A549 (cell line): ENCODE measurements at regions not wholly inside any gene's neighbourhood (a gene's known extent, or its start where the extent isn't known, plus 50 kb on each side); places are given as distances from the start of the nearest gene placed in this dataset.

Experiments used
- ATAC-seq, 2 experiments: fragments of 200-7000 bp in 1 of 2; fragments of >200 bp in 1 of 2; cut with Nextera tagmentation in 1 of 2; cut with Tn5 transposase in 1 of 2; 3 replicates each; pipeline versions ENCODE4 v1.8.0 to v1.9.1; 2018 to 2020; ENCODE audit warnings: mild to moderate bottlenecking in 1 of 2, moderate library complexity in 1 of 2
- CTCF ChIA-PET: fragments of 300-600 bp; sonication (Branson Sonifier 250); formaldehyde crosslinking; extraction: SDS; loops from one replicate; lab custom pipeline; 2021; ENCODE audit warnings: antibody characterized with exemption, inconsistent platforms; lab: Yijun Ruan, JAX
- POLR2A ChIA-PET: fragments of 350-600 bp; formaldehyde crosslinking; extraction: SDS; loops from one replicate; lab custom pipeline; 2021; ENCODE audit warnings: antibody characterized with exemption, inconsistent platforms; lab: Yijun Ruan, JAX
- DNase-seq, 2 experiments: peaks; one replicate each; pipeline versions ENCODE4 v3.0.0 to v3.0.0-alpha.2; 2011 to 2016; ENCODE audit warnings: low read depth in 1 of 2, low spot score in 1 of 2
- FAIRE-seq: peaks from 2 replicates; lab custom pipeline; 2011; peaks lifted over from hg19 to GRCh38; lab: Jason Lieb, UNC
- H3K27ac ChIP-seq, 2 experiments: fragments of >200 bp; sonication (Bioruptor Twin); formaldehyde crosslinking; 3 replicates each; pipeline ENCODE4 v1.5.1; 2016 to 2017
- H3K4me1 ChIP-seq: fragments of >200 bp; sonication (Bioruptor Twin); formaldehyde crosslinking; 3 replicates; pipeline ENCODE4 v1.6.1; 2016
- H3K4me2 ChIP-seq: fragments of >200 bp; sonication (Bioruptor Twin); formaldehyde crosslinking; 3 replicates; pipeline ENCODE4 v1.6.1; 2016
- H3K4me3 ChIP-seq: fragments of >200 bp; sonication (Bioruptor Twin); formaldehyde crosslinking; 3 replicates; pipeline ENCODE4 v1.5.1; 2016
- H3K9me3 ChIP-seq: fragments of >200 bp; sonication (Bioruptor Twin); formaldehyde crosslinking; 3 replicates; pipeline ENCODE4 v1.6.1; 2016
- BHLHE40 ChIP-seq: IDR thresholded peaks from 2 replicates; pipeline ENCODE4 v1.6.1; 2012; ENCODE audit warnings: low read depth, low read length, inconsistent platforms
- CBX2 ChIP-seq: fragments of 200-600 bp; sonication (generic); IDR thresholded peaks from 2 replicates; pipeline ENCODE4 v1.6.1; 2016; ENCODE audit warnings: low read depth, mild to moderate bottlenecking, borderline replicate concordance
- CBX8 ChIP-seq: fragments of 200-600 bp; sonication (generic); IDR thresholded peaks from 2 replicates; pipeline ENCODE4 v1.6.1; 2016
- CEBPB ChIP-seq, 2 experiments: fragments of >200 bp in 1 of 2; sonication (Bioruptor Twin) in 1 of 2; formaldehyde crosslinking in 1 of 2; IDR thresholded peaks; 2 replicates each; pipeline ENCODE4 v1.6.1; 2012 to 2016
- CHD4 ChIP-seq: fragments of 200-600 bp; sonication (generic); IDR thresholded peaks from 2 replicates; pipeline ENCODE4 v1.6.1; 2016; ENCODE audit warnings: antibody characterized with exemption, mild to moderate bottlenecking, borderline replicate concordance
- EHMT2 ChIP-seq: fragments of 200-600 bp; sonication (generic); IDR thresholded peaks from 2 replicates; pipeline ENCODE4 v1.6.1; 2016; ENCODE audit warnings: antibody characterized with exemption, low read depth, mild to moderate bottlenecking, moderate library complexity
- ESRRA ChIP-seq: fragments of 150-350 bp; IDR thresholded peaks from 2 replicates; pipeline ENCODE4 v1.6.1; 2014; ENCODE audit warnings: mild to moderate bottlenecking, low read length, borderline replicate concordance
- FOSB ChIP-seq: fragments of 250-450 bp; sonication (Bioruptor Pico); IDR thresholded peaks from 2 replicates; pipeline ENCODE4 v1.5.0; 2020; ENCODE audit warnings: mild to moderate bottlenecking, moderate library complexity
- HEYL ChIP-seq: fragments of 250-450 bp; sonication (Bioruptor Pico); IDR thresholded peaks from 2 replicates; pipeline ENCODE4 v1.8.0; 2021; ENCODE audit warnings: mild to moderate bottlenecking, moderate library complexity
- HOXA7 ChIP-seq: fragments of 250-450 bp; sonication (Bioruptor Pico); IDR thresholded peaks from 2 replicates; pipeline ENCODE4 v1.5.0; 2020; ENCODE audit warnings: mild to moderate bottlenecking, moderate library complexity
- KDM5A ChIP-seq: fragments of 200-600 bp; sonication (generic); IDR thresholded peaks from 2 replicates; pipeline ENCODE4 v1.6.1; 2016; ENCODE audit warnings: antibody characterized with exemption, mild to moderate bottlenecking
- MAX ChIP-seq: IDR thresholded peaks from 2 replicates; pipeline ENCODE4 v1.6.1; 2012
- NPAS2 ChIP-seq: fragments of 250-450 bp; sonication (Bioruptor Pico); IDR thresholded peaks from 2 replicates; pipeline ENCODE4 v1.8.0; 2022; ENCODE audit warnings: mild to moderate bottlenecking, moderate library complexity, borderline replicate concordance
- NR3C1 ChIP-seq: fragments of >200 bp; sonication (Bioruptor Twin); formaldehyde crosslinking; IDR thresholded peaks from 3 replicates; pipeline ENCODE4 v1.6.1; 2017
- POLR2A ChIP-seq: IDR thresholded peaks from 2 replicates; pipeline ENCODE4 v1.6.1; 2012; ENCODE audit warnings: mild to moderate bottlenecking, low read length
- RAD21 ChIP-seq, 2 experiments: fragments of >200 bp in 1 of 2; sonication (Bioruptor Twin) in 1 of 2; formaldehyde crosslinking in 1 of 2; IDR thresholded peaks in 1 of 2; conservative IDR thresholded peaks in 1 of 2; 2 replicates in 1 of 2; 3 replicates in 1 of 2; pipeline ENCODE4 v1.6.1; 2012 to 2018; ENCODE audit warnings: inconsistent platforms in 1 of 2
- RFX5 ChIP-seq: fragments of 450-650 bp; IDR thresholded peaks from 2 replicates; pipeline ENCODE4 v1.7.1; 2014; ENCODE audit warnings: antibody characterized with exemption, mild to moderate bottlenecking, moderate library complexity
- SREBF2 ChIP-seq: fragments of 450-650 bp; IDR thresholded peaks from 2 replicates; pipeline ENCODE4 v1.6.1; 2014; ENCODE audit warnings: mild to moderate bottlenecking, moderate library complexity
- TFCP2L1 ChIP-seq: fragments of 250-450 bp; sonication (Bioruptor Pico); IDR thresholded peaks from 2 replicates; pipeline ENCODE4 v1.5.0; 2021; ENCODE audit warnings: mild to moderate bottlenecking
- ZC3H11A ChIP-seq: fragments of 450-650 bp; IDR thresholded peaks from 2 replicates; pipeline ENCODE4 v1.6.1; 2014; ENCODE audit warnings: antibody characterized with exemption, mild to moderate bottlenecking
- ZFP36 ChIP-seq: fragments of 450-650 bp; IDR thresholded peaks from 2 replicates; pipeline ENCODE4 v1.6.1; 2014; ENCODE audit warnings: borderline replicate concordance; ENCODE audit not compliant: partially characterized antibody
- ZNF302 ChIP-seq: fragments of 250-450 bp; sonication (Bioruptor Pico); IDR thresholded peaks from 2 replicates; pipeline ENCODE4 v1.9.0; 2021; ENCODE audit warnings: inconsistent platforms, mild to moderate bottlenecking, moderate library complexity
- WGBS: methylation state at CpG from one replicate; pipeline ENCODE4 v1.1.6; 2017; ENCODE audit errors: missing lambda C conversion rate; 5-methylcytosine and 5-hydroxymethylcytosine counted together
- TF ChIP-seq, protein P1 (sequence below): fragments of 250-450 bp; sonication (Bioruptor Pico); IDR thresholded peaks from 2 replicates; pipeline ENCODE4 v1.5.0; 2021; ENCODE audit warnings: mild to moderate bottlenecking, moderate library complexity, borderline replicate concordance

- Histone ChIP-seq H3K4me1 (no peaks in the 10 kb centered on the region), H3K9me3 (no peaks in the 10 kb centered on the region), H3K4me3 (no peak overlapping the region), H3K27ac (no peak overlapping the region), H3K4me2 (no peak overlapping the region)
- FAIRE-seq (no peak), DNase-seq (no peak), ATAC-seq (no peak)
- CTCF ChIA-PET, result no interaction called here
- POLR2A ChIA-PET, result no interaction called here
- WGBS, result 95% methylated on average over 20 of the region's 20 CpGs
- TF ChIP-seq CBX8 (no peak), ESRRA (no peak), HOXA7 (CRISPR knock-in tag) (no peak), HEYL (no peak), CHD4 (no peak), ZC3H11A (no peak), RAD21 (conservative IDR thresholded peaks at IDR 0.05 in 1 of 2, IDR thresholded peaks at IDR 0.05 in 1 of 2) (no peak), KDM5A (no peak), RFX5 (no peak), NR3C1 (no peak)
Measured at GRCh38 chr14:51351997-51352396, 112.0 kb downstream of the TMX1 start.

DNA sequence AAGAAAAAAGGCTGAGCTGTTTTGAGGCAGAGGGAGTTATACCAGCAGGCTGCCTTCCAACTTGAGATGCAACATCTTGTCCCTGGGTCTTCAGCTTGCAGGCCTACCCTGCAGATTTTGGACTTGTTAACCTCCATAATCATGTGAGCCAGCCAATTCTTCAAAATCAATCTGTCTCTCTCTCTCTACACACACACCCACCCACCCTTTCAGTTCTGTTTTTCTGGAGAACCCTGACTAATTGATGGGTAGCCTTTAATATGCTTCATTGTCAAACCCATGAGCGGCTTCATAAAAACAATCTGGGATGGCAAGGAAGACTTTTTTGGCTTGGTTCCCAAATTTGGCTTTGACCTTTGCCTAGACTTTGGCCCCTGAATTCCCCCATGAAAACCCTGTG, 113.9 kb downstream of the TMX1 start:
- no peak overlapping the region for H3K4me3 ChIP-seq
- no peak overlapping the region for H3K27ac ChIP-seq
- no peaks in the 10 kb centered on the region for H3K4me1 ChIP-seq
- no peak for DNase-seq
- no peak for ATAC-seq
- no peaks in the 10 kb centered on the region for H3K9me3 ChIP-seq
- POLR2A ChIA-PET, result no interaction called here
- FAIRE-seq, result no peak
- TF ChIP-seq ZNF302 (CRISPR knock-in tag) (no peak), POLR2A (no peak), NPAS2 (CRISPR knock-in tag) (no peak), CBX2 (no peak)
- TF ChIP-seq, all 56 proteins: peak for 0
- 100% methylated on average over 1 of the region's 1 CpG for WGBS
- CTCF ChIA-PET, result interaction anchor here (1.2 to 1.3 kb wide), 2 partner anchors 45 to 625 kb away, joined by 3 read pairs; no protein-coding TSS in a partner anchor
- no peak overlapping the region for H3K4me2 ChIP-seq

DNA sequence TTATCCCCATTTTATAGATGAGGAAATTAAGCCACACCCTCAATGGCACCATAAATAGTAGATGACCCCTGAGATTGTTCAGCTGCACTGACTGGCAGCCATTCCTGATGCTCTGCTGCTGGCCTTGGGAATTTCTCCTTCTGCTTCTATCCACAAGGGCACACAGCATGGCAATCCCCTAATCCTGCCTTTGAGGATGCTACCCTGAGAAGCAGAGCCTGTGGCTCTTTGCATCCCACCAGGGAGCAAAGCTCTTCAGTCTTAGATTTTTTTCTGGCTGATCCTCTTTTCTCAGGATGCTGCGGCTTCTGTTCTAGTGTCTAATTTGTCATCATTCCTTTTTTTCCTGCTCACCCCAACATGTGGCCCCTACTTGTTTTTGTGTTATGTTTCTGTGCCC, 114.8 kb downstream of the TMX1 start:
- 90% methylated on average over 1 of the region's 1 CpG for WGBS
- no peak overlapping the region for H3K27ac ChIP-seq
- DNase-seq (no peak), ATAC-seq (no peak), FAIRE-seq (no peak)
- no peaks in the 10 kb centered on the region for H3K9me3 ChIP-seq
- H3K4me3 ChIP-seq, result no peak overlapping the region
- POLR2A ChIA-PET, result no interaction called here
- no peak overlapping the region for H3K4me2 ChIP-seq
- H3K4me1 ChIP-seq, result no peaks in the 10 kb centered on the region
- TF ChIP-seq POLR2A (no peak), TFCP2L1 (CRISPR knock-in tag) (no peak), MAX (no peak), NPAS2 (CRISPR knock-in tag) (no peak), SREBF2 (no peak), EHMT2 (no peak), ZFP36 (no peak), CEBPB (IDR thresholded peaks at IDR 0.05) (no peak), BHLHE40 (no peak), CHD4 (no peak), FOSB (CRISPR knock-in tag) (no peak), CBX8 (no peak)
- TF ChIP-seq, protein P1, sequence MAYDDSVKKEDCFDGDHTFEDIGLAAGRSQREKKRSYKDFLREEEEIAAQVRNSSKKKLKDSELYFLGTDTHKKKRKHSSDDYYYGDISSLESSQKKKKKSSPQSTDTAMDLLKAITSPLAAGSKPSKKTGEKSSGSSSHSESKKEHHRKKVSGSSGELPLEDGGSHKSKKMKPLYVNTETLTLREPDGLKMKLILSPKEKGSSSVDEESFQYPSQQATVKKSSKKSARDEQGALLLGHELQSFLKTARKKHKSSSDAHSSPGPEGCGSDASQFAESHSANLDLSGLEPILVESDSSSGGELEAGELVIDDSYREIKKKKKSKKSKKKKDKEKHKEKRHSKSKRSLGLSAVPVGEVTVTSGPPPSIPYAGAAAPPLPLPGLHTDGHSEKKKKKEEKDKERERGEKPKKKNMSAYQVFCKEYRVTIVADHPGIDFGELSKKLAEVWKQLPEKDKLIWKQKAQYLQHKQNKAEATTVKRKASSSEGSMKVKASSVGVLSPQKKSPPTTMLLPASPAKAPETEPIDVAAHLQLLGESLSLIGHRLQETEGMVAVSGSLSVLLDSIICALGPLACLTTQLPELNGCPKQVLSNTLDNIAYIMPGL (CRISPR knock-in tag), result no peak
- CTCF ChIA-PET, result interaction anchor here (1.0 to 1.2 kb wide), 2 partner anchors 18 to 624 kb away, joined by 3 read pairs; no protein-coding TSS in a partner anchor
